NCI-H345 (cell line): ENCODE measurements at regions not wholly inside any gene's neighbourhood (a gene's known extent, or its start where the extent isn't known, plus 50 kb on each side); places are given as distances from the start of the nearest gene placed in this dataset.
"Not testable (repeated sequence)": the region's sequence is repeated elsewhere in the genome, so short reads cannot be mapped to it uniquely, and the experiment has no call there.

Experiments used
- DNase-seq: peaks from one replicate; lab custom pipeline; 2025; lab: John Stamatoyannopoulos, UW

DNA sequence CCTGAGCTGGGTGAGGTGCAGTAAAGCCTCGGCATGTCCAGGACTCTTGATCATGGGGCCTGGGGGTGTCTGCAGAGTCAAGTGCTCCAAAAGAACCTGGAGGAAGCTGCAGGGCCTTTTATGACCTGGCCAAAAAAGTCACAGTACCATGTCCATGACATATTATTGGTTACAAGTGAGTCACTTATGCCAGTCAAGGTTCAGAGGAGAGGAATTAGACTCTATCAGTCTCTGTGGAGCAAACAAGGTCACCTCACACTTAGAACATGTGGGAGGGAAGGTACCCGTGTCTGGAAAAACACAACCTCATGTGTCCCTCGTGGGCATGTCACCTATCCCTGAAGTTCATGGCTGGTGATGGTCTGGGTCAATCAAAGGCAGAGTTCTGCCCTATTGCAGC lies 465.7 kb downstream of the FBXO15 start:
- no peak for DNase-seq

DNA sequence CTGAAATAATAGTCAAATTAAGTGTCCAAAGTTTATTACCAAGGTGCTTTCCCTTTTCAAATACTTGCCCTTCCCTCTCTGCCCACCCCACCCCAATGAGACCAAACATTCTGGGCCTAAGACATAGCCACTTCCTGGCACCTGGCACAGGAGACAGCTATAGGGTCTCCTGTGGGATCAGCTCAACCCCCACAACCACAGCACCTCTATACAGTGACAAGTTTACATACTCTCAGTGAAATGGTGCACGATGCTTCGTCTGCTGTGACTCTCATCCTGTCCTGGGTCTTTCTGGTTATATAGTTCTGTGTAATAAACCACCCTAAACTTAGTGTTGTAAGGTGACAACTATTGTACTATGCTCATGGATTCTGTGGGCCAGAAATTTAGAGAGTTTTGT lies 466.2 kb downstream of the FBXO15 start:
- DNase-seq = no peak

DNA sequence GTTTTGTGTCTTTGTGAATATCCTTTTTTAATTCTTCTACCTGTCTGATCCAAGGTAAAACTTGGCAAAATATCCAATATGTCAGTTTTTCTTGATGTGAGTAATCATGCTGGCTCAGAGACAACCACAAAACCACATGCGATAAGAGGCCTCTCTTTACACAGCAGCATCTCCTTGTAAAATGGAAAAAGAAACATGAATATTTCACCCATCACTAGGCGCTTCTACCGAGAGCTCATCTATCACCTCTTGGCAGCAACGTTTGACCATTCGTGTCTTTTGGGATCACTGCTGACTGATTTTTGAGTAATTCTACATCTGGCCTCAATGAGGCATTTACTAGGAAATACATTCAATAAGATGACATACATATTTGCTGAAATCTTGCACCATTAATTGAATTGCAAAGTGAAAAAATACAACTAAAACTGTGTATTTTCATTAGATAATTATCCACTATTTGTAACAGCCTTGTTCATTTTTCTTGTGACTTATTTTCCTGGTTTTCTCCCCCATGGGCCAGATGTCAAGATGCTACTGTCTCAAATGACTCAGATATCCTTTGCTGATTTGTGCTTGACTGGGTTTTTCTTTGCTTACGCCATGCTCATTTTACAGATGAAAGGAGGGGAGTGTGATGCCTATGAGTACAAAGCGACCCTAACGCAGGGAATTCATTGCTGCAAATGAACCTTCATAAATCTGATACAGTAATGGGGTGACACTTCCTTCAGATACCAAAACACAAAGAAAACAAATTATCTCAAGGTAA lies 467.5 kb downstream of the FBXO15 start:
- no peak for DNase-seq

DNA sequence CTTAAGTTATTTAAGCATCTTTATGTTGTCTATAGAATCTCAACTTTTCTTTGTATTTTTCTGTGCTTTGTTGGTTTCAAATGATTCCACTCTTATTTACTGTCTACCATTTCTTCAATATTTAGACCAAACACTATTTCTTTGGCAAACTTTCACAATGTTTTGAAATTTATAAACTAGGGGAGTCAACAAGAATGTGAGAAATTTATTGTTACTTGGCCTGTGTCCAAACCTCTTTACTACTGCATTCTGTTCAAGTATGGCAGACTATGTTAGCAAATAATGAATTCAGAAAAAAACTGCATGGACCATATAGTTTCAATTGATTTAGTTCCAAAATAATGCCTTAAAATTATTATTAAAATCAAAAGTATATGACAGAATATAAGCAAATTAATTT lies 470.2 kb downstream of the FBXO15 start:
- DNase-seq = no peak

GRCh38 chr18:73674125-73674865 lies 473.3 kb downstream of the FBXO15 start:
- no peak for DNase-seq

- not testable (repeated sequence) for DNase-seq
Observed at GRCh38 chr18:73671480-73671879, 476.2 kb downstream of the FBXO15 start.

GRCh38 chr18:73670524-73670923 lies 477.1 kb downstream of the FBXO15 start:
- no peak for DNase-seq

DNA sequence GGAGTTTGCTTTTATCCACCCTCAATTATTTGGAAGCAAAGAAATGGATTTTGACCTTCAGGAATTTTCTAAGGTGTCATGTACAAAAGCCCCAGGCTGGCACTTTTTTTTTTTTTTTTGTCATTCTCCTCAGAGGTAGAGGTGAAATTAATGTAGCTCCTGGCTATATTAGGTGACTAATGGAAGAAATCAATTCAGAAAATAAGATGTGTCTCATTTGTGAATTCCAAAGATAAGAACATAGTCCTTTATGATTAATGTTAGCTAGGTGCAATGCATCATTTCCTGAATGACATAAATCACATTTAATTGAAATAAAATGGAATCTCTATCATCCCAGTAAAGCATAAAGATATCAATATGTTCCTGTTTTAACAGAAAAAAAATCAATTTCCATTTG lies 477.6 kb downstream of the FBXO15 start:
- no peak for DNase-seq

- no peak for DNase-seq
Observed at GRCh38 chr18:73669297-73669696, 478.3 kb downstream of the FBXO15 start.

DNA sequence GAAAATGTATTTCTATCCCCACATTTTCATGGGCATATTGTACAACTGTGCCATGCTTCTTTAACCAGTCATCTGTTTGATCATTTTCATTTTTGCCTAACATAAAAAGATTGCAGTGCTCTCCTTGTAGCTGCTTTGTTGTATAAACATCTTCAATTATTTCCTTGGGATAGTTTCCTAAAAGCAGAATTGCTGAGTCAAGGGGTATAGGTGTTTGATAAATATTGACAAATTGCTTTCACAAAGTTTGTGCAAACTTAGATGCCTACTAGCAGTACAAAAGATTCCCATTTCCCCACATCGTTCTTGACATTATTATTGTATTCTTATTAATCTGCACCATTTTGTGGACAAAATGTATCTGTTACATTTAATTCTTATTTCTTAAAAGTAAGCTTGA lies 479.6 kb downstream of the FBXO15 start:
- no peak for DNase-seq

- no peak for DNase-seq
Observed at GRCh38 chr18:73666772-73667171, 480.9 kb downstream of the FBXO15 start.

GRCh38 chr18:73664896-73665295 lies 482.7 kb downstream of the FBXO15 start:
- DNase-seq = no peak

DNA sequence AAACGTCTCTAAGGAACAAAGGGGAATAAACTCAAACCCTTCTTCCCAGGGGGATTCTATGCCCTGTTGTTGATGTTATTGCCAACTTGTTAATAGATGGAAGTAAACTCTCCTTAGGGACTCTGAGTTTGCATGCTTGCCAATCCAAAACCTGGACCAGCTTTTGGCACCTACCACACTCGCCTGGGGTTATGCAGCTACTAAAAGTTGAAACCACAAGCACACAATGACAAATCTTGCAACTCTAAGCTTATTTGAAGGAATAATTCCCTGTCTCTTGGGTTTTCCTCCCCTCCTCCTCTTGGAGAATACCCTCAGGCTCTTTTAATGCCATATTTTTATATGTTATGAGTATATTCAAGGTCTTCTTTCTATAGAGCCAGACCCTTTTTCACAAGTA lies 484.1 kb downstream of the FBXO15 start:
- DNase-seq = no peak

- DNase-seq = no peak
Observed at GRCh38 chr18:73662421-73662820, 485.2 kb downstream of the FBXO15 start.

GRCh38 chr18:73660931-73661856 lies 486.4 kb downstream of the FBXO15 start:
- no peak for DNase-seq

DNA sequence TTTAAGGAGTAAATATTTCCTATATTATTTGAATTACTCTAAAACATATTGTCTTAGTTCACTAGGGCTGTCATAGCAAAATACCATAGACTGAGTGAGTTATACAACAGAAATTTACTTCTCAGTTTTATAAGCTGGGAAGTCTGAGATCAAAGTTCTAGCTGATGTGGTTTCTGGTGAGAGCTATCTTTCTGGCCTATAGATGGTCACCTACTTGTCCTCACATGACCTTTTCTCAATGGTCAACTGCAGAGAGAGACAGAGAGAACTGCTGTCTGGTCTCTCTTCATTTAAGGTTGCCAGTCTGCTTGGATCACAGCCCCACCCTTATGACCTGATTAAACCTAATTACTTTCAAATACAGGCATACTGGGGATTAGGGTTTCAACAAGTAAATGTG lies 490.9 kb downstream of the FBXO15 start:
- DNase-seq = no peak

DNA sequence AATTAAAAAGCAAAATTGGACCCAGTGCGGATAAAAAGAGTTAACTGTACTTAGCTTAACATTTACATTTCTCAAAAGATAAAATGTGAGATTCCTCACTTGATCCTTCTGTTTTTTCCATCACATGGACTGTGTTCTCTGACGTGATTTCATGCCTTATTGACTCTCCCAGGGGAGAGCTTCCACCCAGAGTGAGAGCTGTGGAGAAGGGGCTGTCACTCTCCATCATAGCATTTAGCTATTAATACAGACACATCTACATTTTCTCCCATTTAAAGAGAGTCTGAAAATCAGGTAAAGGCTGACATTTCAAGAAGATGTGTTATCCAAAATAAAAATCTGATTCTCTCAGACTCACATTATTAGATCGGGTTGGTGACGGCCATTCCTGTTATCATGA lies 493.8 kb downstream of the FBXO15 start:
- no peak for DNase-seq

GRCh38 chr18:73653251-73653650 lies 494.4 kb downstream of the FBXO15 start:
- DNase-seq = no peak

GRCh38 chr18:73647391-73647790 lies 500.2 kb downstream of the FBXO15 start:
- DNase-seq = no peak

- DNase-seq = no peak
Observed at GRCh38 chr18:73646772-73647171, 500.9 kb downstream of the FBXO15 start.

GRCh38 chr18:73646196-73646595 lies 501.4 kb downstream of the FBXO15 start:
- DNase-seq = no peak

- DNase-seq = no peak
Observed at GRCh38 chr18:73645160-73645715, 502.4 kb downstream of the FBXO15 start.
